T-cell (primary cell): ENCODE measurements at regions not wholly inside any gene's neighbourhood (a gene's known extent, or its start where the extent isn't known, plus 50 kb on each side); places are given as distances from the start of the nearest gene placed in this dataset.

Experiments
- ATAC-seq, 4 experiments: fragments of 200-7000 bp in 3 of 4; fragments of 150-1000 bp in 1 of 4; cut with Tn5 transposase; replicated peaks in 1 of 4; 1 replicate in 3 of 4; 2 replicates in 1 of 4; pipeline ENCODE4 v1.10.0; 2021; ENCODE audit warnings: moderate library complexity in 3 of 4, mild to moderate bottlenecking in 2 of 4, moderate number of reproducible peaks in 1 of 4
- CTCF ChIA-PET, 2 donors: fragments of 300-600 bp; sonication (Branson Sonifier 250); formaldehyde crosslinking; loops; one replicate each; lab custom pipeline; 2022; ENCODE audit warnings: antibody characterized with exemption in 2 of 2; lab: Charles Lee
- POLR2A ChIA-PET, 2 donors: fragments of 300-600 bp; sonication (Branson Sonifier 250); formaldehyde crosslinking; loops; one replicate each; lab custom pipeline; 2022; ENCODE audit warnings: antibody characterized with exemption in 2 of 2; lab: Charles Lee
- DNase-seq, 35 experiments: peaks; one replicate each; pipeline versions ENCODE4 v3.0.0 to v3.0.0-alpha.2; 2013 to 2023
- H3K27ac ChIP-seq: one replicate; pipeline ENCODE4 v1.5.1; 2013; ENCODE audit warnings: low read length
- H3K27me3 ChIP-seq, 2 experiments: replicated peaks in 1 of 2; 1 replicate in 1 of 2; 2 replicates in 1 of 2; pipeline versions ENCODE4 v1.6.1 to v1.7.0; 2013; ENCODE audit warnings: low read length in 1 of 2, mixed read lengths in 1 of 2; ENCODE audit not compliant: control insufficient read depth in 2 of 2, insufficient read depth in 2 of 2; ENCODE audit errors: extremely low read depth in 1 of 2
- H3K36me3 ChIP-seq, 2 donors: 1 replicate in 1 of 2; 2 replicates in 1 of 2; pipeline versions ENCODE4 v1.6.1 to v1.7.0; 2013; ENCODE audit warnings: low read length in 1 of 2; ENCODE audit not compliant: control insufficient read depth in 2 of 2, insufficient read depth in 1 of 2; ENCODE audit errors: extremely low read depth in 1 of 2
- H3K4me1 ChIP-seq, 2 experiments: 1 replicate in 1 of 2; 2 replicates in 1 of 2; pipeline versions ENCODE4 v1.6.1 to v1.7.0; 2013; ENCODE audit warnings: low read length in 2 of 2, mixed read lengths in 1 of 2; ENCODE audit not compliant: insufficient read depth in 2 of 2, control insufficient read depth in 1 of 2; ENCODE audit errors: extremely low read depth in 1 of 2
- H3K4me3 ChIP-seq, 2 donors: 1 replicate in 1 of 2; 2 replicates in 1 of 2; pipeline versions ENCODE4 v1.5.1 to v1.7.0; 2013; ENCODE audit warnings: mild to moderate bottlenecking in 2 of 2, low read length in 1 of 2, moderate library complexity in 1 of 2; ENCODE audit not compliant: control insufficient read depth in 1 of 2; ENCODE audit errors: extremely low read depth in 1 of 2
- H3K9me3 ChIP-seq: 2 replicates; pipeline ENCODE4 v1.7.0; 2013
- H3K27ac Mint-ChIP-seq, 2 donors: one replicate each; pipeline ENCODE4 v1.8.0; 2020 to 2021; ENCODE audit warnings: mild to moderate bottlenecking in 2 of 2, mixed read lengths in 2 of 2
- H3K27me3 Mint-ChIP-seq, 2 donors: one replicate each; pipeline ENCODE4 v1.8.0; 2021 to 2022; ENCODE audit warnings: mixed read lengths in 2 of 2
- H3K36me3 Mint-ChIP-seq: one replicate; pipeline ENCODE4 v1.8.0; 2021; ENCODE audit warnings: mixed read lengths
- H3K4me1 Mint-ChIP-seq, 3 donors: one replicate each; pipeline ENCODE4 v1.8.0; 2020 to 2022; ENCODE audit warnings: mixed read lengths in 3 of 3, mild to moderate bottlenecking in 1 of 3
- H3K4me3 Mint-ChIP-seq, 3 donors: one replicate each; pipeline ENCODE4 v1.8.0; 2020 to 2022; ENCODE audit warnings: mild to moderate bottlenecking in 3 of 3, mixed read lengths in 3 of 3, moderate library complexity in 3 of 3
- H3K9me3 Mint-ChIP-seq, 3 donors: one replicate each; pipeline ENCODE4 v1.8.0; 2020 to 2022; ENCODE audit warnings: mixed read lengths in 3 of 3
- WGBS: methylation state at CpG from one replicate; pipeline ENCODE4 v1.1.5; 2013; ENCODE audit warnings: missing lambda C conversion rate; ENCODE audit not compliant: insufficient coverage; 5-methylcytosine and 5-hydroxymethylcytosine counted together

- peaks cover 0 to 3% of the 10 kb centered on the region in 2 experiments for H3K27me3 ChIP-seq
- DNase-seq (no peak), ATAC-seq (no peak)
- H3K27ac ChIP-seq: no peak overlapping the region
- H3K4me3 ChIP-seq: no peak overlapping the region
- no peaks in the 10 kb centered on the region for H3K4me1 ChIP-seq
- Mint-ChIP-seq H3K27ac (no peak overlapping the region), H3K4me1 (no peaks in the 10 kb centered on the region), H3K36me3 (no peaks in the 10 kb centered on the region), H3K9me3 (no peaks in the 10 kb centered on the region), H3K27me3 (peaks cover 3 to 16% of the 10 kb centered on the region in 2 donors), H3K4me3 (no peak overlapping the region)
- POLR2A ChIA-PET: no interaction called here
- H3K36me3 ChIP-seq: no peaks in the 10 kb centered on the region
- no peaks in the 10 kb centered on the region for H3K9me3 ChIP-seq
- 70% methylated on average over 2 of the region's 3 CpGs for WGBS
- CTCF ChIA-PET: no interaction called here
Observed at GRCh38 chr15:88730751-88731150, 72.5 kb upstream of the ACAN start.

- no peak overlapping the region for H3K4me3 ChIP-seq
- no peaks in the 10 kb centered on the region for H3K36me3 ChIP-seq
- Mint-ChIP-seq H3K4me3 (no peak overlapping the region), H3K9me3 (peaks cover 0 to 5% (median 0%) of the 10 kb centered on the region in 3 donors), H3K27me3 (peaks cover 16 to 24% of the 10 kb centered on the region in 2 donors), H3K36me3 (no peaks in the 10 kb centered on the region), H3K4me1 (no peaks in the 10 kb centered on the region), H3K27ac (no peak overlapping the region)
- DNase-seq (no peak), ATAC-seq (no peak)
- no peak overlapping the region for H3K27ac ChIP-seq
- CTCF ChIA-PET: no interaction called here
- peaks cover 0 to 12% of the 10 kb centered on the region in 2 experiments for H3K27me3 ChIP-seq
- no peaks in the 10 kb centered on the region for H3K9me3 ChIP-seq
- 100% methylated on average over 1 of the region's 1 CpG for WGBS
- no peaks in the 10 kb centered on the region for H3K4me1 ChIP-seq
- POLR2A ChIA-PET: no interaction called here
Observed at GRCh38 chr15:88735212-88735611, 68.0 kb upstream of the ACAN start.

GRCh38 chr15:88736204-88736603 is 67.0 kb upstream of the ACAN start:
- POLR2A ChIA-PET: no interaction called here
- Histone ChIP-seq H3K27me3 (peaks cover 0 to 17% of the 10 kb centered on the region in 2 experiments), H3K27ac (no peak overlapping the region), H3K9me3 (no peaks in the 10 kb centered on the region), H3K36me3 (no peaks in the 10 kb centered on the region), H3K4me3 (no peak overlapping the region), H3K4me1 (no peaks in the 10 kb centered on the region)
- no peaks in the 10 kb centered on the region for H3K4me1 Mint-ChIP-seq
- no peak overlapping the region for H3K4me3 Mint-ChIP-seq
- ATAC-seq (no peak), DNase-seq (no peak)
- peaks cover 0 to 5% (median 0%) of the 10 kb centered on the region in 3 donors for H3K9me3 Mint-ChIP-seq
- H3K27me3 Mint-ChIP-seq: peaks cover 24 to 33% of the 10 kb centered on the region in 2 donors
- CTCF ChIA-PET: interaction anchor here in 1 of 2 donors (0.6 kb wide), 1 partner anchor 287 kb away, joined by 3 read pairs; no protein-coding TSS in a partner anchor
- no CpG with 5 or more reads among the region's 1 CpG for WGBS
- no peak overlapping the region for H3K27ac Mint-ChIP-seq
- H3K36me3 Mint-ChIP-seq: no peaks in the 10 kb centered on the region

- H3K27ac Mint-ChIP-seq: no peak overlapping the region
- no peak overlapping the region for H3K4me3 ChIP-seq
- ATAC-seq: no peak
- 100% methylated on average over 1 of the region's 4 CpGs for WGBS
- DNase-seq: no peak
- H3K36me3 ChIP-seq: no peaks in the 10 kb centered on the region
- H3K4me3 Mint-ChIP-seq: no peak overlapping the region
- H3K9me3 Mint-ChIP-seq: peaks cover 0 to 5% (median 0%) of the 10 kb centered on the region in 3 donors
- H3K4me1 ChIP-seq: no peaks in the 10 kb centered on the region
- H3K4me1 Mint-ChIP-seq: no peaks in the 10 kb centered on the region
- H3K36me3 Mint-ChIP-seq: no peaks in the 10 kb centered on the region
- peaks cover 33 to 36% of the 10 kb centered on the region in 2 donors for H3K27me3 Mint-ChIP-seq
- peaks cover 0 to 30% of the 10 kb centered on the region in 2 experiments for H3K27me3 ChIP-seq
- H3K9me3 ChIP-seq: no peaks in the 10 kb centered on the region
- POLR2A ChIA-PET: no interaction called here
- H3K27ac ChIP-seq: no peak overlapping the region
- CTCF ChIA-PET: no interaction called here
Observed at GRCh38 chr15:88738796-88739195, 64.4 kb upstream of the ACAN start.

GRCh38 chr15:88739541-88739940 is 63.7 kb upstream of the ACAN start:
- H3K4me3 ChIP-seq: no peak overlapping the region
- H3K27ac ChIP-seq: no peak overlapping the region
- Mint-ChIP-seq H3K4me3 (no peak overlapping the region), H3K9me3 (peaks cover 0 to 5% (median 0%) of the 10 kb centered on the region in 3 donors), H3K36me3 (no peaks in the 10 kb centered on the region), H3K27ac (no peak overlapping the region), H3K4me1 (no peaks in the 10 kb centered on the region), H3K27me3 (peaks cover 36 to 39% of the 10 kb centered on the region in 2 donors)
- H3K27me3 ChIP-seq: peaks cover 0 to 30% of the 10 kb centered on the region in 2 experiments
- H3K9me3 ChIP-seq: no peaks in the 10 kb centered on the region
- H3K4me1 ChIP-seq: no peaks in the 10 kb centered on the region
- POLR2A ChIA-PET: no interaction called here
- CTCF ChIA-PET: no interaction called here
- WGBS: 67% methylated on average over 4 of the region's 5 CpGs
- no peaks in the 10 kb centered on the region for H3K36me3 ChIP-seq
- DNase-seq (no peak), ATAC-seq (no peak)

GRCh38 chr15:88740356-88740755 is 62.9 kb upstream of the ACAN start:
- no peaks in the 10 kb centered on the region for H3K9me3 ChIP-seq
- POLR2A ChIA-PET: no interaction called here
- H3K9me3 Mint-ChIP-seq: peaks cover 0 to 5% (median 0%) of the 10 kb centered on the region in 3 donors
- peaks cover 40 to 44% of the 10 kb centered on the region in 2 donors for H3K27me3 Mint-ChIP-seq
- no peak for ATAC-seq
- H3K36me3 Mint-ChIP-seq: no peaks in the 10 kb centered on the region
- H3K36me3 ChIP-seq: no peaks in the 10 kb centered on the region
- DNase-seq: no peak
- H3K4me3 ChIP-seq: no peak overlapping the region
- CTCF ChIA-PET: no interaction called here
- no peak overlapping the region for H3K27ac ChIP-seq
- peaks cover 0 to 30% of the 10 kb centered on the region in 2 experiments for H3K27me3 ChIP-seq
- 40% methylated on average over 1 of the region's 3 CpGs for WGBS
- no peaks in the 10 kb centered on the region for H3K4me1 Mint-ChIP-seq
- H3K27ac Mint-ChIP-seq: no peak overlapping the region
- no peaks in the 10 kb centered on the region for H3K4me1 ChIP-seq
- H3K4me3 Mint-ChIP-seq: no peak overlapping the region

- Mint-ChIP-seq H3K9me3 (peaks cover 0 to 5% (median 0%) of the 10 kb centered on the region in 3 donors), H3K4me3 (no peak overlapping the region), H3K27ac (no peak overlapping the region), H3K4me1 (no peaks in the 10 kb centered on the region), H3K36me3 (no peaks in the 10 kb centered on the region), H3K27me3 (peaks cover 37 to 40% of the 10 kb centered on the region in 2 donors)
- H3K27ac ChIP-seq: no peak overlapping the region
- H3K4me1 ChIP-seq: no peaks in the 10 kb centered on the region
- no peaks in the 10 kb centered on the region for H3K36me3 ChIP-seq
- POLR2A ChIA-PET: no interaction called here
- CTCF ChIA-PET: no interaction called here
- no peak for DNase-seq
- no peak for ATAC-seq
- no peak overlapping the region for H3K4me3 ChIP-seq
- no peaks in the 10 kb centered on the region for H3K9me3 ChIP-seq
- peaks cover 0 to 30% of the 10 kb centered on the region in 2 experiments for H3K27me3 ChIP-seq
- WGBS: 92% methylated on average over 4 of the region's 5 CpGs
Observed at GRCh38 chr15:88741046-88741445, 62.2 kb upstream of the ACAN start.
